ENCODE measurements at regions not wholly inside any gene's neighbourhood (a gene's known extent, or its start where the extent isn't known, plus 50 kb on each side); places are given as distances from the start of the nearest gene placed in this dataset.

DNA sequence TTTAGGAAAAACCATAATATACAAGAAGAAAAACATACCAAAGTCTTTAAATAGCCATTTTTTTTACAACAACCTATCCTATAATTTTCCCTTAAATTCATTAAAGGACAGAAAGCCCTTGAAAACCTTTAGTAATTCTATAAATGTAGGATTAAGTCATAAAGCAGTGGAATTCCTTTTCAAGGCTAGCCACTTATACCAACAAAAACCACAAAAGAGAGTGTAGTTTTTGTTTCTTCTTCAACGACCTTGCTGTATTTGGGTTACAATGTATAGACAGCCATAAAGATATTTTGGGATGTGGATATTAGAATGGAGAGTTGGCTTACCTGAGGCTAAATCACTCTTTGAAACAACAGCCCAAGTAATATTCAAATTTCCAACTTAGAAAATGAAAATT, 296.6 kb upstream of the CDIN1 start:
- no peaks in the 10 kb centered on the region for H3K27me3 Mint-ChIP-seq
- no peaks in the 10 kb centered on the region for H3K36me3 Mint-ChIP-seq
- no peak overlapping the region for H3K4me3 ChIP-seq (ENCODE audit: low read depth, low read length)
- H3K27ac ChIP-seq (ENCODE audit: insufficient read depth, low read length, poor library complexity, severe bottlenecking): no peak overlapping the region
- no peaks in the 10 kb centered on the region for H3K27me3 ChIP-seq (ENCODE audit: control insufficient read depth, insufficient read depth, low read length)
- no peak overlapping the region for H3K4me3 Mint-ChIP-seq
- no peak for DNase-seq
- no peaks in the 10 kb centered on the region for H3K4me1 ChIP-seq (ENCODE audit: control insufficient read depth, insufficient read depth, low read length, poor library complexity, severe bottlenecking)
- no peaks in the 10 kb centered on the region for H3K4me1 Mint-ChIP-seq
- no peak overlapping the region for H3K27ac Mint-ChIP-seq
- no peak for ATAC-seq (ENCODE audit: low read depth in 2 of 2)
- peaks cover 0 to 5% of the 10 kb centered on the region in 2 experiments for H3K9me3 ChIP-seq (ENCODE audit: control insufficient read depth in 2 of 2, low read length in 2 of 2)
- H3K36me3 ChIP-seq (ENCODE audit: control insufficient read depth, insufficient read depth, low read length): no peaks in the 10 kb centered on the region
- peaks cover 0 to 16% (median 5%) of the 10 kb centered on the region in 7 donors for H3K9me3 Mint-ChIP-seq

DNA sequence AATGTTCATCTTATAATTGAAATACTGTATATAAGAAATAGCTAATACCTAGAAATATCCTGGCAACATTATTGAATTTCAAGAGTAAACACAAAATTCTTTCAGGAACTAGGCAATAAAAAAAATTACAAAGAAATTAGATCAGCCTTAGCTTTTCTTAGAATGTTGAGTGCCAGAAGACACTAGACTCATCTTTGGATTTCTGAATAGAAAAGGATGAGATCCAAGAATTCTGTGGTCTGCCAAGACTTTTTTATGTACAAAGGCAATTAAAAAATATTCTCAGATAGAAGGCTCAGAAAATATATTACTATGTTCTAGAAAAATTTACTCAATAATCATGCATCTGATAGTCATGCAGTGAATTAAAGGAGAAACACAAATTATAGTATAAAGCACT, 294.5 kb upstream of the CDIN1 start:
- Histone ChIP-seq H3K9me3 (ENCODE audit: control insufficient read depth in 2 of 2, low read length in 2 of 2) (no peaks in the 10 kb centered on the region), H3K4me1 (ENCODE audit: control insufficient read depth, insufficient read depth, low read length, poor library complexity, severe bottlenecking) (no peaks in the 10 kb centered on the region), H3K27ac (ENCODE audit: insufficient read depth, low read length, poor library complexity, severe bottlenecking) (no peak overlapping the region), H3K4me3 (ENCODE audit: low read depth, low read length) (no peak overlapping the region), H3K36me3 (ENCODE audit: control insufficient read depth, insufficient read depth, low read length) (no peaks in the 10 kb centered on the region), H3K27me3 (ENCODE audit: control insufficient read depth, insufficient read depth, low read length) (no peaks in the 10 kb centered on the region)
- ATAC-seq (ENCODE audit: low read depth in 2 of 2) (no peak), DNase-seq (no peak)
- Mint-ChIP-seq H3K4me3 (no peak overlapping the region), H3K27me3 (no peaks in the 10 kb centered on the region), H3K27ac (no peak overlapping the region), H3K9me3 (peaks cover 0 to 12% (median 4%) of the 10 kb centered on the region in 7 donors), H3K4me1 (no peaks in the 10 kb centered on the region), H3K36me3 (no peaks in the 10 kb centered on the region)

DNA sequence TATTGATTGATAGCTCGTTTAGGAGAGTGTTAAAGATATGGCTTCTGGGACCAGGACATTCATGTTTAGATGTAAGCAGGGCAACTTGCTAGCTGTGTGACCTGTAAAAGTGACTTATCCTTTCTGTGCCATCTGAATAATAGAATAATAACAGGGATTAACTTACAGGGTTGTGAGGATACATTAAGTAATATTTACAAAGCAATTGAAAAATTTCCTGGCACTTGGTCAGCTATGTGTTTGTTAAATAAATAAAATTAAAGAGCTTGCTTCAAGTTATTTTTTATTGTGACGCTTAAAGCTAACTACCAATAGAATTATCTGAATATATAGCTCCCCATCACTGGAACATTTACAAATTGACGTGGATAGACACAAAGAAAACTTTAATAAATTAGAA, 287.9 kb upstream of the CDIN1 start:
- H3K36me3 ChIP-seq (ENCODE audit: control insufficient read depth, insufficient read depth, low read length): no peaks in the 10 kb centered on the region
- H3K9me3 Mint-ChIP-seq: peaks cover 0 to 11% (median 3%) of the 10 kb centered on the region in 7 donors
- H3K9me3 ChIP-seq (ENCODE audit: control insufficient read depth in 2 of 2, low read length in 2 of 2): no peaks in the 10 kb centered on the region
- H3K27ac ChIP-seq (ENCODE audit: insufficient read depth, low read length, poor library complexity, severe bottlenecking): no peak overlapping the region
- H3K4me1 Mint-ChIP-seq: no peaks in the 10 kb centered on the region
- ATAC-seq (ENCODE audit: low read depth in 2 of 2): no peak
- H3K27me3 Mint-ChIP-seq: no peaks in the 10 kb centered on the region
- no peaks in the 10 kb centered on the region for H3K36me3 Mint-ChIP-seq
- no peak for DNase-seq
- H3K4me1 ChIP-seq (ENCODE audit: control insufficient read depth, insufficient read depth, low read length, poor library complexity, severe bottlenecking): no peaks in the 10 kb centered on the region
- H3K4me3 Mint-ChIP-seq: no peak overlapping the region
- no peak overlapping the region for H3K27ac Mint-ChIP-seq
- H3K27me3 ChIP-seq (ENCODE audit: control insufficient read depth, insufficient read depth, low read length): no peaks in the 10 kb centered on the region
- no peak overlapping the region for H3K4me3 ChIP-seq (ENCODE audit: low read depth, low read length)

- H3K27me3 ChIP-seq (ENCODE audit: control insufficient read depth, insufficient read depth, low read length): no peaks in the 10 kb centered on the region
- Mint-ChIP-seq H3K4me1 (no peaks in the 10 kb centered on the region), H3K9me3 (peaks cover 0 to 6% (median 2%) of the 10 kb centered on the region in 7 donors), H3K4me3 (no peak overlapping the region), H3K27me3 (no peaks in the 10 kb centered on the region), H3K27ac (no peak overlapping the region), H3K36me3 (no peaks in the 10 kb centered on the region)
- DNase-seq (no peak), ATAC-seq (ENCODE audit: low read depth in 2 of 2) (no peak)
- H3K27ac ChIP-seq (ENCODE audit: insufficient read depth, low read length, poor library complexity, severe bottlenecking): no peak overlapping the region
- H3K4me3 ChIP-seq (ENCODE audit: low read depth, low read length): no peak overlapping the region
- H3K9me3 ChIP-seq (ENCODE audit: control insufficient read depth in 2 of 2, low read length in 2 of 2): no peaks in the 10 kb centered on the region
- H3K4me1 ChIP-seq (ENCODE audit: control insufficient read depth, insufficient read depth, low read length, poor library complexity, severe bottlenecking): no peaks in the 10 kb centered on the region
- no peaks in the 10 kb centered on the region for H3K36me3 ChIP-seq (ENCODE audit: control insufficient read depth, insufficient read depth, low read length)
Observed at GRCh38 chr15:36294359-36294758, 285.1 kb upstream of the CDIN1 start.

GRCh38 chr15:36301947-36302346, 277.5 kb upstream of the CDIN1 start:
- peaks cover 0 to 4% (median 3%) of the 10 kb centered on the region in 7 donors for H3K9me3 Mint-ChIP-seq
- no peak overlapping the region for H3K27ac Mint-ChIP-seq
- H3K4me1 ChIP-seq (ENCODE audit: control insufficient read depth, insufficient read depth, low read length, poor library complexity, severe bottlenecking): no peaks in the 10 kb centered on the region
- no peaks in the 10 kb centered on the region for H3K27me3 ChIP-seq (ENCODE audit: control insufficient read depth, insufficient read depth, low read length)
- DNase-seq: no peak
- H3K27ac ChIP-seq (ENCODE audit: insufficient read depth, low read length, poor library complexity, severe bottlenecking): no peak overlapping the region
- H3K36me3 Mint-ChIP-seq: no peaks in the 10 kb centered on the region
- H3K4me3 ChIP-seq (ENCODE audit: low read depth, low read length): no peak overlapping the region
- H3K36me3 ChIP-seq (ENCODE audit: control insufficient read depth, insufficient read depth, low read length): no peaks in the 10 kb centered on the region
- ATAC-seq (ENCODE audit: low read depth in 2 of 2): no peak
- H3K4me3 Mint-ChIP-seq: no peak overlapping the region
- no peaks in the 10 kb centered on the region for H3K9me3 ChIP-seq (ENCODE audit: control insufficient read depth in 2 of 2, low read length in 2 of 2)
- no peaks in the 10 kb centered on the region for H3K27me3 Mint-ChIP-seq
- H3K4me1 Mint-ChIP-seq: no peaks in the 10 kb centered on the region

GRCh38 chr15:36313021-36313420, 266.4 kb upstream of the CDIN1 start:
- Mint-ChIP-seq H3K9me3 (peaks cover 0 to 8% (median 4%) of the 10 kb centered on the region in 7 donors), H3K27me3 (no peaks in the 10 kb centered on the region), H3K27ac (no peak overlapping the region)

DNA sequence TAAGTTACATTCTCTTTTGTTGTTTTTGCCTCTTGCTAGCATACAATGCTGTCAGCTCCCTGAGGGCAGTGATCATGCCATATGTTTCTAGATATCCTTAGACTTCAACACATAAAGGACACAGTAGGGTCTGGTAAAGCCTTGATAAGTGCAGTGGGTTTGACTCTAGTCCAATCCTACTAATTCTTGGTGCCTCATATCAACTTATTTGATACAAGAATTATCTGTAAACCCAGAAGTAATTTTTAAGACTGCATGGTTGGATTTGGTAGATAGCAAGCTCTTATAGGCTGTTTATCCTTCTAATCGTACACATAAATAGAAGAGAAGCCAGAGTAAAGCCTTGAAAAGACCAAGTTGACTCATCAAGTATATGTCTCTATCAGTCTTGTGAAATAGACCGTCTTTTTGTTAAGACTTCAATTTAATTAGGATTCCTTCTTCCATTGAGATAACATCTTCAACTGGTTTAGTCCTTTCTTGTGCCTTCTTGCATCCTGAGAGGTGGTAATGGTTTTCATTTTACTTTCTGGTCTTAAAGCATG, 265.6 kb upstream of the CDIN1 start:
- H3K4me3 Mint-ChIP-seq: no peak overlapping the region
- H3K4me1 Mint-ChIP-seq: no peaks in the 10 kb centered on the region
- Histone ChIP-seq H3K36me3 (ENCODE audit: control insufficient read depth, insufficient read depth, low read length) (no peaks in the 10 kb centered on the region), H3K4me1 (ENCODE audit: control insufficient read depth, insufficient read depth, low read length, poor library complexity, severe bottlenecking) (no peaks in the 10 kb centered on the region), H3K4me3 (ENCODE audit: low read depth, low read length) (no peak overlapping the region), H3K27ac (ENCODE audit: insufficient read depth, low read length, poor library complexity, severe bottlenecking) (no peak overlapping the region), H3K27me3 (ENCODE audit: control insufficient read depth, insufficient read depth, low read length) (no peaks in the 10 kb centered on the region), H3K9me3 (ENCODE audit: control insufficient read depth in 2 of 2, low read length in 2 of 2) (no peaks in the 10 kb centered on the region)
- DNase-seq (no peak), ATAC-seq (ENCODE audit: low read depth in 2 of 2) (no peak)
- no peak overlapping the region for H3K27ac Mint-ChIP-seq
- no peaks in the 10 kb centered on the region for H3K27me3 Mint-ChIP-seq
- no peaks in the 10 kb centered on the region for H3K36me3 Mint-ChIP-seq
- H3K9me3 Mint-ChIP-seq: peaks cover 0 to 8% (median 4%) of the 10 kb centered on the region in 7 donors

More at GRCh38 chr15:36313021-36313420, 266.4 kb upstream of the CDIN1 start:
- Histone ChIP-seq H3K4me3 (ENCODE audit: low read depth, low read length) (no peak overlapping the region), H3K27ac (ENCODE audit: insufficient read depth, low read length, poor library complexity, severe bottlenecking) (no peak overlapping the region), H3K27me3 (ENCODE audit: control insufficient read depth, insufficient read depth, low read length) (no peaks in the 10 kb centered on the region), H3K4me1 (ENCODE audit: control insufficient read depth, insufficient read depth, low read length, poor library complexity, severe bottlenecking) (no peaks in the 10 kb centered on the region), H3K9me3 (ENCODE audit: control insufficient read depth in 2 of 2, low read length in 2 of 2) (no peaks in the 10 kb centered on the region), H3K36me3 (ENCODE audit: control insufficient read depth, insufficient read depth, low read length) (no peaks in the 10 kb centered on the region)
- ATAC-seq (ENCODE audit: low read depth in 2 of 2) (no peak), DNase-seq (no peak)
- no peaks in the 10 kb centered on the region for H3K36me3 Mint-ChIP-seq
- H3K4me1 Mint-ChIP-seq: no peaks in the 10 kb centered on the region
- no peak overlapping the region for H3K4me3 Mint-ChIP-seq

DNA sequence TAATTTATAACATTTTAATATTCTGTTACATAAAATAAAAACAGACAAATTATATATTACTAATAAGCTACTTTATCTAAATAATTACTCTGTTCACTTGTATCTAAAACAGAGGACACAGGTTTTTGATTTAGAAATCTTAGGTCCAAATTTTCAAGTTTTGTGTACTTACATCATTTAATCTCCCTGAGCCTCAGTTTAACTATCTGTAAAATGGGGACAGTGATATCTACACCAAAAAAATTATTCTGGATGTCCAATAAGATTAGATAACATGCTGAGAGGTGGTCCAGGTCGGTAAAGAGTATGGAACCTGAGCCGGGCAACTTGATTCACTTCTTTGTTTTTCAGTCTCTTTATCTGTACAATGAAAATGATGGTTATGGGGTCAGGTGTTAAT, 263.8 kb upstream of the CDIN1 start:
- Mint-ChIP-seq H3K4me3 (no peak overlapping the region), H3K36me3 (no peaks in the 10 kb centered on the region), H3K27ac (no peak overlapping the region), H3K4me1 (no peaks in the 10 kb centered on the region), H3K27me3 (no peaks in the 10 kb centered on the region), H3K9me3 (peaks cover 0 to 8% (median 3%) of the 10 kb centered on the region in 7 donors)
- Histone ChIP-seq H3K36me3 (ENCODE audit: control insufficient read depth, insufficient read depth, low read length) (no peaks in the 10 kb centered on the region), H3K27ac (ENCODE audit: insufficient read depth, low read length, poor library complexity, severe bottlenecking) (no peak overlapping the region), H3K4me1 (ENCODE audit: control insufficient read depth, insufficient read depth, low read length, poor library complexity, severe bottlenecking) (no peaks in the 10 kb centered on the region), H3K27me3 (ENCODE audit: control insufficient read depth, insufficient read depth, low read length) (no peaks in the 10 kb centered on the region), H3K9me3 (ENCODE audit: control insufficient read depth in 2 of 2, low read length in 2 of 2) (no peaks in the 10 kb centered on the region), H3K4me3 (ENCODE audit: low read depth, low read length) (no peak overlapping the region)
- no peak for ATAC-seq (ENCODE audit: low read depth in 2 of 2)
- no peak for DNase-seq

Measured in CD4-positive, CD25-positive, alpha-beta regulatory T cell (primary cell).